Gastroesophageal sphincter (tissue), 3 donors: ENCODE measurements at regions not wholly inside any gene's neighbourhood (a gene's known extent, or its start where the extent isn't known, plus 50 kb on each side); places are given as distances from the start of the nearest gene placed in this dataset.

Experiments used
- CTCF ChIP-seq, 4 experiments: fragments of 200-600 bp in 2 of 4; fragments of 450-650 bp in 2 of 4; sonication (generic) in 1 of 4; IDR thresholded peaks; one replicate each; pipeline ENCODE4 v1.5.1; 2017 to 2019; ENCODE audit warnings: antibody characterized with exemption in 4 of 4, mild to moderate bottlenecking in 2 of 4, moderate library complexity in 2 of 4
- POLR2A ChIP-seq, 2 donors: fragments of 450-650 bp; IDR thresholded peaks; one replicate each; pipeline ENCODE4 v1.6.1; 2017; ENCODE audit warnings: antibody characterized with exemption in 2 of 2, mild to moderate bottlenecking in 2 of 2, moderate library complexity in 1 of 2
- POLR2AphosphoS5 ChIP-seq: sonication (generic); formaldehyde crosslinking; IDR thresholded peaks from one replicate; pipeline ENCODE4 v1.6.1; 2017; ENCODE audit warnings: antibody characterized with exemption

GRCh38 chr3:36220173-36220572, 160.1 kb upstream of the STAC start:
- no peak for TF ChIP-seq CTCF (IDR thresholded peaks at IDR 0.05)
- TF ChIP-seq POLR2AphosphoS5, result no peak
- no peak for TF ChIP-seq POLR2A (IDR thresholded peaks at IDR 0.05)
